ENCODE measurements at regions not wholly inside any gene's neighbourhood (a gene's known extent, or its start where the extent isn't known, plus 50 kb on each side); places are given as distances from the start of the nearest gene placed in this dataset.

DNA sequence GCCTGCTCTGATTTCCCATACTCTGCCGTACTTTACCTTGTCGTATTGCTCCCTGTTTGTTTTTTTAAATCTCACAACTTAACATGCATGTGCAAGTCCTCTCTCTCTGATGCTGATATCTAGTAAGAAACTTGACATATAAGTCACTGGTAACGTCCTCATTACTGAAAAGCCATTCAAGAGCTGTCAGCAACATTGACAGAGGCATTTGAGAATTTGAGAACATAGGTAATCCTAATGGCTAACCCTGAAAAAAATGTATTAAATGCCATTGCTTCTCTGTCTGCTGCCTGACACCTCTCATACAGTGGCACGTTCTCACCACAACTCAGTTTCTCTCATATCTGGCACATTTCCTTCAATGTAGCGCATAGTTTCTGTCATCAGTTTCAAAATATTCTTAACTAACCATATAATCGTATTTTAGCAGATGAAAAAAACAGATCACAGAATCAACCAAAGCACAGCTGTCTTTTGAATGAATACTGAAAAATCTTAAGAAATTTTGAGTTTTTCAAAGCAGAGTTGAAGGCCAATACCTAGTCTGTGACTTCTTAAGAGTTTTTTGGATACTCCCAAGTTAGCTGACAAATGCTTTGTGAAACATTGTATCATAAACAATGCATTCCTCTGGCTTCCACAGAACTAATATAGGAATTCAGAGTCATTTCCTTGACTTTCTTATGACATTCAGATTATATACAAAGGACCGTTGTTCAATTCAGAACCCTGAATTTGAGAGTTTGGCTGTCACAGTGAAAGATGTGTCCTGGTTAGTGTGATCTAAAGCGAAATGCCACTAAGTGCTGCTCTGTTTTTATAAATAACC lies 996.4 kb downstream of the C4orf33 start:
- DNase-seq, result no peak

DNA sequence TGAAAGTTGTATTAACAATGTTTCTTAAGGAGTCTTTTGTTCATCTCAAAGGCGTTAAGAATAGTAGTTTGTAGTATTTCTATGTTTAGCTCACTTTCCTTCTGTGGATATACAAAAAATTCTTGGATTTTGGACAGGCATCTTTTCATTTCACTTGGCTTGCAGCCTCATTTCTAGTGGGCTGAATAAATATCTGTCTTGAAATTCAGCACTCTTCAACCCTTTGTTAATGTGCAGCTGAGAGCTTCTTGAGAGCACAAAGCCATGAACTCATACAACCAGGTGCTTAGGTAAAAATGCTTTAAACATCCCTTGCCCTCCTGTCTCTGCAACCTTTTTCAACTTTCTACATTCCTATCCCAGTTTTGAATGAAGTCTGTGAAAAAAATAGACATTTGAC lies 1003.2 kb downstream of the C4orf33 start:
- DNase-seq, result no peak

DNA sequence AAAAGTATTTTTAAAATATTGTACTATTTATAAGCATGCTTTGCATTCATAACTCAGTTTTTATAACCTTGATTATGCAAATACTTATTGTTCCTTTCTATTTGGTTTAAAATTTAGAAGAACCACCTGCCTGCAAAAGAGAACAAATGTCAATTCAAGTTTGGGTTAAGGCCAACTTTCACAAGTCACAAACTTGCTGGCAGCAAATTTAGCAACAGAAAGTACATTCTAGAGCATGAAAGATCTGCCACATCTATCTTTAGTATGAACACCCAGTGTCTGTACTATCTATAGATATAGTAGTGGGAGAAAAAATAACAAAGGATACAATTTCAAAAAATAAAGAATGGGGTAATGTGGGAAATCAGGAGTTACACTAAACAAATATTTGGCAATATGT lies 1014.2 kb downstream of the C4orf33 start:
- DNase-seq, result no peak

DNA sequence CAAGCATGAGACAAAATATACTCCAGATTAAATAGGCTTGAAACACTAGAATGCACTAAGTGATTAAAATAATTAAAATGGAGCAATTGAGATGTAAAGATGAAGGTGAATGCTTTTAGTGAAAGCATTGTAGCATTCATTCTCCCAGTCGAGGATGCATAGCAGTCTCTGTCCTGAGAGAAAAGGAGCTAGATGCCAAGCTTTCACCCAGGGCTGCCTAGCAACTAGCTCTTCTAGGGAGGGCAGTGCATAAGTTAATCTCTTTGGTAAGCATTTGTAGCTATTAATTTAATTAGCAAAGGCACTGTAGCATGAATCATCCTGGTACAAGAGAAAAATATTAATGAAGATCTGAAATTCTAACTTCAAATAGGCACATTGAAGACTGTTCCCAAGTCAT lies 1014.8 kb downstream of the C4orf33 start:
- no peak for DNase-seq

DNA sequence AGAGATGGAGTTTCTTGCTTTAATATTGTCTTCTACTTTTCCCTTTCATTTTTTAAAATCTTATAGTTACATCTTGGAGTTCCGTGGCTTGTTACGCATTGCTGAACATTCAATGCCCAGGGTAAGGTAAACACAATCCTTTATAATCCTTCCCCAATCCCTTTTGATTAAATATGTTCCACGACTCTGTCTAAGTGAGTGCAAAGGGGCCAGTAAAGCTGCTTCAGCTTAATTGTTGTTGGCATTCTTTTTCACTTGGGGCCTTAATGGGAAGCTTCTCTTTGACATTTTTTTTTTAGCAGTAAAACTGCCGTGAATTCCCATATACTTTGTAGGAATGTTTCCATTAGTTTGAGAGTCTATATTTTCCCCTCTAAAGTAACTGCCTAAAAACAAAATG lies 1028.1 kb downstream of the C4orf33 start:
- DNase-seq, result no peak

DNA sequence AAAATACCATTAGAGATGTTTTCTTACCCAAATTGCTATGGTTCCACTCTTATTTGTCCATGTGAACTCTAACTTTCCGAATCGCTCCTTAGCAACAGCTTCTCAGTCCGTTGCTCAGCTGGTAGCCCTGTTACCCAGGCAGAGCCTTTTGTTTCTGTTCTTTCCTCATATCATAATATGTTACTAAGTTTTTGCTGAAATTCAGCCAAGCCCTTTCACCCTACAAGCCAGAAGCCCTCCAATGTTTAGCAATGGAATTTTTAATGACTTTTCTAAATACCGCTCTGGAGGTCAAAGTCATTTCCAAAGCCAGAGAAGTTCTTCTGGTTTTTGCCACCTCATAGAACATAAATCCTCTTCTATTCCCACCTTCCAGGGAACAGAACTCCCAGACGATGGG lies 1029.5 kb downstream of the C4orf33 start:
- no peak for DNase-seq

DNA sequence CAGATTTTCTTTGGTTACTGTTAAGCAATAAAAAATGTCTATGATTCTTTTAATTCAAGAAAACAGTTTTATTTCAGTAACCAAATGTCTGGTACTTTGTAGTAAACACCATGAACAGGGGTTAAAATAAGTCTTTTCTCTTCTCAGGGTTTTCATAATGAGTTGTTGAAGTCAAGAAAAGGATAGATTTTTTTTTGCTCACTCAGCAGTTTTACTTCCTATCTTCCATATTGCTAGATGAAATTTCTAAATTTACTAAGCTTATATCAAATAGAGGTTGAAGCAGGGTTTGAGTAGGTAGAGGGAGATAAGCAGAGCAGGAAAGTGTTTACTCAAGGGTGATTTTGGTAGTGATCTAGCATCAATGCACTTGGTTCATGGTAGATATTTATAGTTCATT lies 1031.3 kb downstream of the C4orf33 start:
- DNase-seq, result no peak

DNA sequence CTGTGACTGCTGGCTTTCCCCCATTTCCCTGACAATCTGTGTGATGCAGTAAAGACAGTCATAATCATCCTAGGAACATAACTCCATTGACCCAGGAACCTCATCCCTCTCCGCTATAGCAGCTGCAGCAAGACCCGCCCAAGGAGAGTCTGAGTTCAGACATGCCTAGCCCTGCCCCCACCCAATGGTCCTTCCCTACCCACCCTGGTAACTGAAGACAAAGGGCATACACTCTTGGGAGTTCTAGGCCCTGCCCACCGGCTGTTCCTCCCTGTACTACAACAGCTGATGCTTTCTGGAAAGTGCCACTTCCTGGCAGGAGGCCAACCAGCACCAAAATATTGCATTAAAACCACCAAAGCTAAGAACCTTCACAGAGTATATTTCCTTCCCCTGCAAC lies 1035.6 kb downstream of the C4orf33 start:
- DNase-seq, result no peak

DNA sequence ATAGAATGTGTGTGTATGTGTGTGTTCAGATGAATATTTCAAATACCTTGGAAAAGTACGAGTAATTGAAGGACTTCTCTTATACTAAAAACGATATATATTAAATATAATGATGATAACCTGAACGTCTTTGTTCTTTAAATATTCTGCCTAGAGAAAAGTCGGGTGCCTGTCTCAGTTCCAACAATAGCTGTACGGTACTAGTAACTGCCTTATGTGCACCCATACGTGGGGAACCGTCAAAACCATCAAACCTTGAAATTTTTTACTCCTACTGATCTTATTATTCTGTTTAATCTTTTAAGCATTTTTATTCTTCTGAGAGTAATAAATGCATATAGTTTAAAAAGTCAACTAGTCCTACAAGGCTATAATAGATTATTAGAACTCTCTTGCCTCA lies 1045.7 kb downstream of the C4orf33 start:
- no peak for DNase-seq

DNA sequence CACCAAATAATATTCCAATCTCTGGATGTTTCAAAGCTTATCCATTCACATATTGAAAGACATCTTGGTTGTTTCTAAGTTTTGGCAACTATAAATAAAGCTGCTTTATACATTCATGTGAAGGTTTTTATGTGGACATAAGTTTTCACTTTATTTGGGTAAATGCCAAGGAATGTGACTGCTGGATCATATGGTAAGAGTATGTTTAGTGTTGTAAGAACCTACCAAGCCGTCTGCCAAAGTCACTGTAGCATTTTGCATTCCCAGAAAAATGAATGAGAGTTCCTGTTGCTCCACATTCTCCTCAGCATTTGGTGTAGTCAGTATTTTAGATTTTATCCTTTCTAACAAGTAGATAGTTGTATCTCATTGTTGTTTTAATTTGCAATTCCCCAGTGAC lies 1047.7 kb downstream of the C4orf33 start:
- no peak for DNase-seq

DNA sequence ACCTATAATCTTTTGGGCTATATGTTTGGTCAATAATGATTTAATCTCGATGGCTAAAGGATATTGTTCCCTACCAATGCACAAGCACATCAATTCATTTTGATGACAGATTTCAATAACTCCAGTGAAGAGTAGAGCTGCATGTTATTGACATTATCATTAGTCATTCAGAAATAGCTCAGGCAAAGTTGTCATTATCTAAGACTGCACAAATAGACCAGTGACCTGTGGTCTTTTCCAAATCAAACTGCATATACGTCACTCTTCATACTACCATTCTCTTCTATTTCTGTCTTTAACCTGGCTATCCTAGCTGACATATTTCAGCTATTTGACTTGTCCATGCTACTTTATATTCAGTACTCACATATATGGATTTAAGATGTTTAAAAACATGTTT lies 1050.8 kb downstream of the C4orf33 start:
- DNase-seq, result no peak

DNA sequence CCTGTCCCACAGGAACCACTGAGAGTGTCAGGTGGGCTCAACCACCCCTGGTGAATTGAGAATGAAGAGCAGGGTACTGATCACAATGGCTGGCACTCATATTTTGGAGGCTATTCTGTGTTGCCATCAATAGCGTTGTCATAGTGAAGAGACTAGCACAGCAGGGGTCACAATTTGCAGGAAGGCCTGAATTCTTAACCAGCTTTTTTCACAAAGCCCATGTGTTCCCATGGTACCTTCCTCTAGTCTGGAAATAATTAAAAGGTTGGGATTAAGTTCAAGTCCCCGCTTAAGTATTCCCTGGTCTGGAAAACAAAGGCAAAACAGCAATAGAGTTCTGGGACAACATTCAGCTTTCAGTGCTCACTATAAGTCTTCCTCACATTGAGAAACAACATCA lies 1051.7 kb downstream of the C4orf33 start:
- DNase-seq, result no peak

DNA sequence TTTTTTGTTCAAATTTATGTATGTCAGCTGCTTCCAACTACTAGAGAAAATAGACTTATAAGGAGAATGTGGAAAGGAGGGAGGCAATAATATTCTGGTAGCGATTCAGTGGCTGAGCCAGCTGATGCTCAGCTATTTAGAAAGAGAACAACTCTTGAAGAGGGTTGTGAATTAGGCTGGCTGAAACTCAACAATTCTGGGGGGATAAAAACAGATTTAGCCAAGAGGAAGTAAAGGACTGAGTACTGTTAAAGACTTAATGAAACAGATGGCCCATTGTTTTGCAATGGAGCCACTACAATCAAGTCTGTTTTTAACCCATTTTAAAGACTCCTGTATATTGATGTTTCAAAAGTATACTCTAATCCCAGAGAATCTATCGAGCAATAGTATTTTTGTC lies 1058.9 kb downstream of the C4orf33 start:
- DNase-seq, result no peak

DNA sequence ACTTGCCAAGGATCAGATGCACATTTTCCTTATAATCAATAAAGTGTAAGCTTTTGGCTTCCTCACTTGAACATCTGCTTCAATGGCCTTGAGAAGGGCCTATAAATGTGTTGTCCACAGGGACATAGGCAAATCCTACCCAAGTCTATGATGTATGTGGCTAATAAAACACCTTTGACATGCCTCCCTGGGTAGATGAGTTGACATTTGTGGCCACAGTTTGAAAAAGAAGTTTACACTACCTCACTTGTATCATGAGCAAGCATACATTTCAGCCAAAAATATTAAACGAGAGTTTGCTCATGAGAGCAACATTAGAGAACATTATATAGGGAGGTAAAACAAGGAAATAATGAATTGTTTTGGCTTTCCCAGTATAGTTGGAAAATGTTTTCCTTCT lies 1067.7 kb downstream of the C4orf33 start:
- no peak for DNase-seq

DNA sequence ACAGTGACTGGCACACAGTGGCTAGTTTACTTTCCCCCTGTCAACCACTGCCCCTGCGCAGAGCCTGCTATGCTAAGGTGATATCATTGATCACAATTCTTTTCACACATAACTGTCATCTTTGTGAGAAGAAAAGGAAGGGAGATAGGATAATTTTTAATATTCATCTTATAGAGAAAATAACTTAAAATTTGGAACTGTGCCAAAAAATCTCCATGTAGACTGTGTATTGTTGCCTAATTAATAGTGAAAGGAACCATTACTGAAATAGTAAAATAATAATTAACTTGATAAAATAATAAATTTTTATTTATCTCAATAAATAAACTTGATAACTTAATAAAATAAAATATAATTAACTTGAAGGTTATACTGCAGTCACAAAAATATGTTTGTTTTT lies 1069.4 kb downstream of the C4orf33 start:
- no peak for DNase-seq

DNA sequence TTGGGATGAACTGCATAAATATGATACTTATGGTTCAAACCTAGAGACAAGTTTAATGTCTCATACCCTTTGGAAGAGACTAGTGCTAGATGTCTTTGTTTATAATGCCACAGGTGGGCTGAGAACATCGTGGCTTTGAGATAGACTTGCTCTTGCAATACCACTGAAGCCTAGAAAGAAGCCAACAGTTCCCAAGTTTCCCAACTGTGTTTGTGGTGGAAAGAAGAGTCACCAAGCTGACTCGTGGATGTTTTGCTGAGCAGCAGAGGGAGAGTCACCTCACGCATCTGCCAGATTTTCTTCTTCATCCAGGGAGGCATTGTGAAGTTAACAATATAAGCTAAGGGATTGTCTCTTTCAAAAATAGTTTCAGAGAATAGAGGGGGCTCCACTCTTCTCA lies 1076.2 kb downstream of the C4orf33 start:
- no peak for DNase-seq

DNA sequence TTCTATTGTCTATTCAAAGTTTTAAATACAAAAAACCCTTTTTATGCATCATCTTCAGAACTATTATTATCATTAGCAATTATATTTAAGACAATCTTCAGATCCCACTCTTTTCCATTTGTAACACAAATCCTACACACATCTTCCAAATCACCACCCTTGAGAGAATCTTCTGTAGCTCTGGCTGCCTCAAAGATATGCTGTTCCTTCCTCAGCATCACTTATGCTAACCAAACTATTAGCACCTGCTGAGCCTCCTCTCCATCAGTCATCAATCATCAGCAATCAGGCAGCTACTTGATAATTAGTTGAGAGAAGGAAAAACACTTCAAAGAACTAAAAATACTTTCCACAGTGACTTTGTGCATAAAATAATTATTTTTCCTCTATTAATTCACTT lies 1082.2 kb downstream of the C4orf33 start:
- DNase-seq, result no peak

DNA sequence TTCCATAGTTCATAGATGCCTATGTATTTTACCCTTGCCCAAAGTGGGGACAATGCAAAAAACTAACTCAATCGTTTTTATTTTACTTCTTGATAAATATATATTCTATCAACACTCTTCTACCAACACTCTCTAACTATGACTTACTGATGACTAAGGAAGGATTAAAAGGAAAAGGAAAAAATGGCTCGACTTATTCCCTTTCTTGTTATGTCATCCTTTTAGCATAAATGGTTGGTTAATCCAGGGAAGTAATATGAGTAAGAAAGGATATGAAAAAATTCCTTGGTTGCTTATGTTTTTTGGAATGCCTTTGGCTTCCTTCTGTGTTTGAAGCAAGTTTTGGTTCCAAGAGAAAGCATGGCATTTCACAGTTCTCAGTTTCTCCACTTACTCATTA lies 1087.1 kb downstream of the C4orf33 start:
- DNase-seq, result no peak

DNA sequence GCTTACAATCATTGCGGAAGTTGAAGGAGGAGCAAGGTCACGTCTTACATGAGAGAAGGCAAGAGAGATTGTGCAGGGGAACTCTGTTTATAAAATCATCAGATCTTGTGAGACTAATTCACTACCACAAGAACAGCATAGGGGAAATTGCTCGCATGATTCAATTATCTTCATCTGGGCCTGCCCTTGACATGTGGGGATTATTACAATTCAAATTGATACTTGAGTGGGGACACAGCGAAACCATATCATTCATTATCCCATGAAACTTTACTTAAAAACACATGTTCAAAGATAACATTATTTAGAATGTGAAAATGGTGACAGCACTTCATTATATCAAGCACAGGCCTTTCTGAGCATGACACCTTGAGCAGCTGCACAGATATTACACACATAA lies 1087.8 kb downstream of the C4orf33 start:
- DNase-seq, result no peak

DNA sequence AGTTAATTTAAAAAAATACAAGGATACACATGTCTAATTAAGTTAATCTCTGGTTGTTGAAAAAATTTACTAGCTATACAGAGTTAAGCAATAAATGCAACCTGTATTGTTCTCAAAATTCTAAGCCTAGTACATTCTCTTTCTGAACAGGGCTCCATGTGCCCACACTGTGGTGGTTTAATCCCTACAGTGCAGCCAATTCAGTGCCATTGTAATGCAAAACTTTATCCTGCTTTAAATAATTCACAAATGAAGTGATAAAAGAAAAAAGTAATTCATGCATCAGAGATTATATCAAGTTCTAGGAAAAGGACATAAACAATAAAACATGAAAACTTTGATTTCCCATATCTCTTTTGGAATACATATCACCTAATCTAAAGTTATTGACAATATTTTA lies 1089.2 kb downstream of the C4orf33 start:
- DNase-seq, result no peak

DNA sequence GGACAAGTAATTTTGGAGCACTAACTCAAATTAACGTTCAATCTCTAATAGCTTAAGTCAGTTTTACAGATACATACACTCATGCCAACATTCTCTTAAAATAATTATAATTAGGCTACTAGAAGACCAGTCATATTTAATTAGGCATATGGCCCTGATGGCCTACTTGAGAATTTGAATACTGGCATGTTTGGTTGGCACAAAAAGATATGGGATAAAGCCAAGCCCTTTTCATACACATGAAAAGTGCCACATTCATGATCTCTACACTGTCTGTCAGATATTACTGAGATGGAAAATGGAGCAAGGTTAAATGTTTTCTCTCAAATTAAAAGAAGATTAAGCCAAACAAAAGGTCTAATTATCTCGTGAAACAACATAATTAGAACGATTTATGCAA lies 1091.0 kb downstream of the C4orf33 start:
- DNase-seq, result no peak

DNA sequence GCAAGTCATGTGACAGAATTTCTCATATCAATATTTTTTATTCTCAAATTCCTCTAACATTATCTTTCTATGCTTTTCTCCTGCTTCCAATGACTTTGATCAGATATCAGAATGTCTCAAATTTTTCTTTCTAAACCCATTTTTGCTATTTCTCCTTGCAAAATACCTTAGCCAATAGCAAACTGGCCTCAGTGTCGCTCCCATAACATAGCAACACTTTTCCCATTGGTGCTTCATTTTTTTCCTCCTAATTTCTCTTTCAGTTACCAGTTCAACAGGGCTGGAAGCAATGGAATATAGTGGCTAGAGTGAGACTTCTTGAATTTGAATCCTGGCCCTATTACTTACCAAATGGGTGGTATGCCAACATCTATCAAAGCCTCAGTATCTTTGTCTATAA lies 1091.6 kb downstream of the C4orf33 start:
- no peak for DNase-seq

DNA sequence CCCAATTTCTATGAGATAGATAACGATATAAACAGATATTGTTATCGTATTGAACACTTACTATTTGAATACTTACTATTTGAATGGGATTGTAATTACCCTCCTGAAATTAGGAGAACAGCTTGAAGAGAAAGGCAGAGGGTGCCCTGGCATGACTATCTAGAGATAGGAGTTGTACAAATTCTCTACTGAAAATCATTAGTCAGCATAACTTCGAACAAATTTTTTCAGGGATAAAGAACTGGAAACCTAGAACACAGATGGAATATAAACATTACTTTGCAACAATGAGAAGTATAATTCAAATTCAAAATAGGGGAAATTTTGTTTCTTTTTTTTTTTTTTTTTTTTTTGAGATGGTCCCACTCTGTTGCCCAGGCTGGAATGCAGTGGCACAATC lies 1096.8 kb downstream of the C4orf33 start:
- no peak for DNase-seq

DNA sequence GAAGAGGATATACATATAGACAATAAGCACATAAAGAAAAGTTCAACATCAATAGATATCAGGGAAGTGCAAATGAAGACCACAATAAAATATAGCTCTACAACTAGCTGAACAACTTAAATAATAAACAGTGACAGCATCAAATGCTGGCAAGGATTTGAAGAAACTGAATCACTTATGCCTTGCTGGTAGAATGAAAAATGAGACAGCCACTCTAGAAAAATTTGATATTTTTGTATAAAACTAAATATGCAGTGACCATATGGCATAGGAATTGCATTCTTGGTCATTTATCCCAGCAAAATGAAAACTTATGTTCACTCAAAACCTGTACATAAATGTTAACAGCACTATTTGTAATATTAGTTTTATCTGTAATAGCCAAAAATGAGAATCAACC lies 1102.0 kb downstream of the C4orf33 start:
- no peak for DNase-seq

DNA sequence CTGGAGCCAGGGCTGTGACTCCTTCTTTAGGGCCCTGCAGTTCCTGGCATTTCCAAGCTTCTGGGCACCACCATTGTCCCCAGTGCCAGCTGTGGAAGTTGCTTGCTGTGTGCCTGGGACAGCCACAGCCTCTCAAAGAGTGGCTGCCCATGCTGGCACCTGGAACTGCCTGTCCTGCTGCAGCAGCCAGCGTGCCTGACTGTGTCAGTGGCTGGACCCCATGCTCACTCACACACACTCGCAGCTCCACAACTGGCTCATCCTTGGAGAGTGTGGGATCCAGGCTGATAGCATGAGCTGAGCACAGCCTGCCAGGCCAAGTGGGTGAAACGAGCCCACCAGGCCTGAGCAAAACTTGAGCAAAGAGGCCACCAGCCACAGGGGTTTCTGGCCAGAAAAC lies 1107.6 kb downstream of the C4orf33 start:
- no peak for DNase-seq

DNA sequence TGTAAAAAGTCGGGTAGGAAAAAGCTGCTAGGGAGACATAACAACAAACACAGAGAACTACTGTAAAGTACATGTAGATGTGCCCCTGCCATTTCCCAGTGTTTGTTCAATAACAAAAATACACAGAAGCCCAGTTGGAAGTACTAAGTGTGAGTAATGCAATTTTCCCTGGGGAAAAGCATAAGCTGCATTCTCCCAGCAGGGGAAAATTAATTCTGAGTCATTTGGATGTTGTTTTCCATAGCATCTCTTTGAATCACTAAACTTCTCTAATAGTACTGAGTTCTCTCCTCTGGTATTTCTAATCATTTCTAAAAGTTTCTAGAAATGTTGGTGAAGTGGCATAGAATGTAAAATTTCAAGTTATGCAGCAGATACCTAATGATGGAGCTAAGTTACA lies 1114.9 kb downstream of the C4orf33 start:
- no peak for DNase-seq

Measured in NCI-H226 (cell line).